ENCODE measurements at regions not wholly inside any gene's neighbourhood (a gene's known extent, or its start where the extent isn't known, plus 50 kb on each side); places are given as distances from the start of the nearest gene placed in this dataset.

DNA sequence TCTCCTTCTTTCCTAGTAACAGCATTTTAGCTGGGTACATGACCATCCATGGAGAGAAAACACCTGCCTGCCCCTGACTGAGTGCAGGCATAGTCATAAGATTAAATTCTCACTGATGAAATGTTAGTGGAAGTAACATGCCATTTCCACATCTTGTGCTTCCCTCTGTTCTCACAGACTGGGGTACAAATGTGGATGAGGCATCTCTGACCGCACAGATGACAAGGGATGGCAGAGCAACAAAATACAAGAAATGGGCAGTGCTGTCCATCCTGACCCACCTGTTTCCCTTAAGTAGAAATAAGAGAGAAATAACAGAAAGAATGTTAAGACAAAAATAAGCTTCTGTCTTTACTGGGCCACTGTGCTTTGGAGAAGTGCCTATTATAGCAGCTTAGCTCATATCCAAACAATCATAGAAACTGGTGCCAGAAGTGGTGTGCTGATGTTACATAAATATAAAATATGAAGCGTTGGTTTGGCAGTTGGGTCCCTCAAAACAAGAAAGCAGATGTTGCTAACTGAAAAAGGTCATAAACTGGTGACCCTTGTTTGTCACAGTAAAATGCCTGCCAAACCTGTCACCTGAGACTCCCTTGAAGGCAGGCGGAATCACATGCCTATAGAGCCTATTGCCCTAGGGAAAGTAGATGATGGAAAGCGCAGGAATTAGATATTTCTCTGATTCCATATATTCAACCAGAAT, 72.4 kb upstream of the CCDC150 start:
- H3K4me1 Mint-ChIP-seq = no peaks in the 10 kb centered on the region
- no peaks in the 10 kb centered on the region for H3K36me3 Mint-ChIP-seq (ENCODE audit: low read depth)
- peaks cover 25% of the 10 kb centered on the region for H3K27me3 Mint-ChIP-seq
- DNase-seq = no peak
- H3K4me3 Mint-ChIP-seq = no peak overlapping the region
- intact Hi-C loops (cut with micrococcal nuclease) = no loop called here
- no peak overlapping the region for H3K27ac Mint-ChIP-seq
- H3K9me3 Mint-ChIP-seq = no peaks in the 10 kb centered on the region

DNA sequence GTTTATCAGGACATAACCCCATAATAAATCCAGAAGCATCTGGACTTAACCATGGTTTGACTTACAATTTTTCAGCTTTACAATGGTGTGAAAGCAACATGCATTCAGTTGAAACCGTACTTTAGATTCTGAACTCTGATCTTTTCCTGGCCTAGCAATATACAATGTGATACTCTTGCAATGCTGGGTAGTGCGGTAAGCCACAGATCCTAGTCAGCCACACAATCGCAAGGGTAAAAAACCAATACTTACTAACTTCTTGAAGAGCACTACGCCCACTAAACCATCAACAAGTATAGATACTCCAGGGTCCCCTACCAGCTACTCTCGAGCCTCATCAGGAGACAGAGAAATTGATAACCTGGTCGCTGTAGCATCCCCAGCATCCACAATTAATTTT, 71.0 kb upstream of the CCDC150 start:
- no peak for DNase-seq
- Mint-ChIP-seq H3K4me3 (no peak overlapping the region), H3K27me3 (peaks cover 23% of the 10 kb centered on the region), H3K27ac (no peak overlapping the region), H3K4me1 (no peaks in the 10 kb centered on the region), H3K9me3 (peaks cover 2% of the 10 kb centered on the region), H3K36me3 (ENCODE audit: low read depth) (no peaks in the 10 kb centered on the region)
- intact Hi-C loops (cut with micrococcal nuclease) = no loop called here

DNA sequence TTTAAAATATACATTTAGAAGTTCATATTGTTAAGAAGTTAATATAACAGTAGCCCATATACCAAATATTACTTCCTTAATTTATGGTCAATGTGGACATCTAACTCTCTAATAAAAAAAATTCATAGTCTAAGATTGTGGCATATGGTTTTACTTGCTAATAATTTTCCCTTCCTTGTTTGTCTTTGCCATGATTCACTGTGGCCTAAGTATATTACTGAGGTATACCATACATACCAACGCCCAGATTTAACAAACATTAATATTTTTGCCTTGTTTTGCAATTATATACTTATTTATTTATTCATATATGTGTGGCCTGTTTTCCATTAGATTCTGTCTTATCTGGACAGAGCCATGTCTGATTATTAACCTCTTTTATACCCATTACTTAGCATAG, 54.6 kb upstream of the CCDC150 start:
- H3K27ac Mint-ChIP-seq = no peak overlapping the region
- peaks cover 47% of the 10 kb centered on the region for H3K27me3 Mint-ChIP-seq
- no peak for DNase-seq
- intact Hi-C loops (cut with micrococcal nuclease) = no loop called here
- H3K4me1 Mint-ChIP-seq = no peaks in the 10 kb centered on the region
- H3K36me3 Mint-ChIP-seq (ENCODE audit: low read depth) = no peaks in the 10 kb centered on the region
- no peak overlapping the region for H3K4me3 Mint-ChIP-seq
- peaks cover 10% of the 10 kb centered on the region for H3K9me3 Mint-ChIP-seq

DNA sequence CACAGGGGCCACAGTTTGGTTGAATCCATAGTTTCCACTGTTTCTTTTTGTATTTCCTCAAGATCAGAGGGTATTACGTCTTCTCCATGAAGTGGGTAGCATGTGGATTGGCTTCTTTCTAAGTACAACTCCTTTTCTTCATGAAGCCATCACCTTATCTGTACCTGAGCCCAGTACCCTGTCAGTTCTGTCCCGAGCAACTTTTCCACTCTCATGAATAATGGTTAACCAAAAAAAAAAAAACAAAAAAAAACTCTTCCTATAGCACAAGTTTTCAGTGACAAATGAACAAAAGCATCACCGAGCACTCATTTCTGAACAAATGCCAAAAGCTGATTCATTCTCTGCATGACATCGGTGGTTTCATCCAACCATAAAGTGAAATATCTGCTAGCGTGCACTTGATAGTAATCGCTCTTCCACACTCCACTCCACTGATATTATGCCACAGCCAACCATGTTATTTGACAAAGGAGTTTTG, 53.0 kb upstream of the CCDC150 start:
- Mint-ChIP-seq H3K4me3 (no peak overlapping the region), H3K27ac (no peak overlapping the region), H3K27me3 (peaks cover 59% of the 10 kb centered on the region), H3K36me3 (ENCODE audit: low read depth) (no peaks in the 10 kb centered on the region), H3K4me1 (no peaks in the 10 kb centered on the region), H3K9me3 (peaks cover 10% of the 10 kb centered on the region)
- no peak for DNase-seq
- intact Hi-C loops (cut with micrococcal nuclease) = no loop called here

DNA sequence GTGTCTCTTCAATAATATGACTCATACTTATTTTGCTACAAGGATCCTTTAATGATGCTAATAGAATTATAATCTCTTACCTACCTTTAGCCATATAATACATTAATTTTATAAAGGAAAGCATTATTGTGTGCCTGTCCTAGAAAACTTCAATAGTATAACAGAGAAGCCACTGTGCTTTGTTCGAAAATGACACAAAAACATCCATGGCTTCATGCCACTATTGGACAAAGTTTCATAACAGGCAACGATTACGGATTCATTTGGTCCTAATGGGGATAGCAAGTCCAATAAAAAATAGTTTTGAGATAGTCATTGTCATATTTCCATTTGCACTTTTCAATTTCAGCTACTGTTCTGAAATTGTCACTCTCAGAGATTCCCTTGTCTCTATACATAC, 52.5 kb upstream of the CCDC150 start:
- no peak for DNase-seq

DNA sequence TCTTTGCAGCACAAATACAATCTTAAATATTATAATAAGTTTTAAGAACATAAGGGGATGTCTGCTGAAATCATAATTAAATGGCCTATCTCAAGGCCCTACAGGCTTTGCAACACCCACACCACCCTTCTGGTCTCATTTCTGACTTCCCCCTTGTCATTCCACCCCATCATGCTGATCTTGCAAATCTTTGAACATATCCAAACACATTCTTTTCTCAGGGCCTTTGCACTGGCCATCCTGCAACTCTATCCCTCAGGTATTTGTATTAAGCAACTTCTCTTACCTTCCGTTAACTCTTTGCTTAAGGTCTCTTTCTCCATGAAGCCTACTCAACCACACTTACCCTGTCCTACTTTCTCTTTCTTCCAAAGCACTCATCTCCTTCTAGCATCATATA, 51.8 kb upstream of the CCDC150 start:
- intact Hi-C loops (cut with micrococcal nuclease) = no loop called here

More for the DNA sequence above, 52.5 kb upstream of the CCDC150 start:
- Mint-ChIP-seq H3K27ac (no peak overlapping the region), H3K4me3 (no peak overlapping the region), H3K4me1 (peaks cover under 1% of the 10 kb centered on the region), H3K36me3 (ENCODE audit: low read depth) (no peaks in the 10 kb centered on the region), H3K9me3 (peaks cover 10% of the 10 kb centered on the region), H3K27me3 (peaks cover 64% of the 10 kb centered on the region)
- intact Hi-C loops (cut with micrococcal nuclease) = no loop called here

DNA sequence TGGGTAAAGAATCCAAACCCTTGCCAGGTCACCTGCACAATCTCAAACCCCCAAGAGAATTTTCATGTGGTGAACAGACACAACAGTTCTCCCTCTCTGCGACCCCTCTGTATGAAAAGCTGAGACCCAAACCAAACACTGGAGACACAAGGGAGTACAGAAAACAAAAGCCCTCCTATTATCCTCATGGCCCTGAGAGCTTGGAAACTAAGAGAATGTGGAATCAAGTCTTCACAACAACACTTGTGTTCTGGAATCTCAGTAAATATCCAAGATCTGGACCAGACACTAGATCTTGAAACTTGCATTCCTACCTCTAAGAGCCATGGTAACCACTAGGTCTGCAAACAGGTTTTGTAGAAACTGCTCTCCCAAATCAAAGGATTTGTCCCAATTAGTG, 50.1 kb upstream of the CCDC150 start:
- no peak for DNase-seq
- no peak overlapping the region for H3K27ac Mint-ChIP-seq
- H3K9me3 Mint-ChIP-seq = peaks cover 6% of the 10 kb centered on the region
- H3K36me3 Mint-ChIP-seq (ENCODE audit: low read depth) = no peaks in the 10 kb centered on the region
- intact Hi-C loops (cut with micrococcal nuclease) = no loop called here
- H3K4me1 Mint-ChIP-seq = peaks cover 6% of the 10 kb centered on the region
- H3K27me3 Mint-ChIP-seq = peaks cover 68% of the 10 kb centered on the region
- no peak overlapping the region for H3K4me3 Mint-ChIP-seq

More for the DNA sequence above, 51.8 kb upstream of the CCDC150 start:
- no peaks in the 10 kb centered on the region for H3K36me3 Mint-ChIP-seq (ENCODE audit: low read depth)
- peaks cover 4% of the 10 kb centered on the region for H3K4me1 Mint-ChIP-seq
- no peak overlapping the region for H3K27ac Mint-ChIP-seq
- no peak overlapping the region for H3K4me3 Mint-ChIP-seq
- H3K27me3 Mint-ChIP-seq = peaks cover 64% of the 10 kb centered on the region
- peaks cover 6% of the 10 kb centered on the region for H3K9me3 Mint-ChIP-seq
- no peak for DNase-seq

Data from activated CD4-positive, alpha-beta T cell treated with anti-CD3 and anti-CD28 coated beads, Interleukin-2, amount 10 ng/mL, durations not matched to agents 24 days and 14 days (primary cell).